ENCODE measurements at regions not wholly inside any gene's neighbourhood (a gene's known extent, or its start where the extent isn't known, plus 50 kb on each side); places are given as distances from the start of the nearest gene placed in this dataset.

- no peak for TF ChIP-seq RFX5 (IDR thresholded peaks at IDR 0.05; ENCODE audit: low read length)
- TF ChIP-seq CTCF (IDR thresholded peaks at IDR 0.05): no peak
- TF ChIP-seq MXI1 (IDR thresholded peaks at IDR 0.05; ENCODE audit: low read depth, low read length): no peak
- TF ChIP-seq IRF3 (IDR thresholded peaks at IDR 0.05; ENCODE audit: low read depth, low read length): no peak
These were observed 100.9 kb upstream of the MARCKS start for GRCh38 chr6:113756290-113756665.

All from SK-N-SH (cell line).